B cell (primary cell): ENCODE measurements at regions not wholly inside any gene's neighbourhood (a gene's known extent, or its start where the extent isn't known, plus 50 kb on each side); places are given as distances from the start of the nearest gene placed in this dataset.
"Not testable (repeated sequence)": the region's sequence is repeated elsewhere in the genome, so short reads cannot be mapped to it uniquely, and the experiment has no call there.

Experiments
- CTCF ChIP-seq: fragments of 200-600 bp; IDR thresholded peaks from one replicate; pipeline ENCODE4 v1.8.0; 2022; ENCODE audit warnings: antibody characterized with exemption, mild to moderate bottlenecking
- EZH2 ChIP-seq: IDR thresholded peaks from 2 replicates; pipeline ENCODE4 v1.6.1; 2012; ENCODE audit warnings: borderline replicate concordance, low read depth, mild to moderate bottlenecking, moderate library complexity, low read length; ENCODE audit not compliant: insufficient read depth, poor library complexity, severe bottlenecking

DNA sequence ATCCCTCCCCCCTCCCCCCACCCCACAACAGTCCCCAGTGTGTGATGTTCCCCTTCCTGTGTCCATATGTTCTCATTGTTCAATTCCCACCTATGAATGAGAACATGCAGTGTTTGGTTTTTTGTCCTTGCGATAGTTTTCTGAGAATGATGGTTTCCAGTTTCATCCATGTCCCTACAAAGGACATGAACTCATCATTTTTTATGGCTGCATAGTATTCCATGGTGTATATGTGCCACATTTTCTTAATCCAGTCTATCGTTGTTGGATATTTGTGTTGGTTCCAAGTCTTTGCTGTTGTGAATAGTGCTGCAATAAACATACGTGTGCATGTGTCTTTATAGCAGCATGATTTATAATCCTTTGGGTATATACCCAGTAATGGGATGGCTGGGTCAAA lies 263.4 kb upstream of the GAS1 start:
- not testable (repeated sequence) for TF ChIP-seq CTCF, EZH2
